AG08395 (cell line): ENCODE measurements at regions not wholly inside any gene's neighbourhood (a gene's known extent, or its start where the extent isn't known, plus 50 kb on each side); places are given as distances from the start of the nearest gene placed in this dataset.

ENCODE experiments used
- DNase-seq: peaks from one replicate; pipeline ENCODE4 v3.0.0; 2012; ENCODE audit warnings: mixed read lengths, low spot score

DNA sequence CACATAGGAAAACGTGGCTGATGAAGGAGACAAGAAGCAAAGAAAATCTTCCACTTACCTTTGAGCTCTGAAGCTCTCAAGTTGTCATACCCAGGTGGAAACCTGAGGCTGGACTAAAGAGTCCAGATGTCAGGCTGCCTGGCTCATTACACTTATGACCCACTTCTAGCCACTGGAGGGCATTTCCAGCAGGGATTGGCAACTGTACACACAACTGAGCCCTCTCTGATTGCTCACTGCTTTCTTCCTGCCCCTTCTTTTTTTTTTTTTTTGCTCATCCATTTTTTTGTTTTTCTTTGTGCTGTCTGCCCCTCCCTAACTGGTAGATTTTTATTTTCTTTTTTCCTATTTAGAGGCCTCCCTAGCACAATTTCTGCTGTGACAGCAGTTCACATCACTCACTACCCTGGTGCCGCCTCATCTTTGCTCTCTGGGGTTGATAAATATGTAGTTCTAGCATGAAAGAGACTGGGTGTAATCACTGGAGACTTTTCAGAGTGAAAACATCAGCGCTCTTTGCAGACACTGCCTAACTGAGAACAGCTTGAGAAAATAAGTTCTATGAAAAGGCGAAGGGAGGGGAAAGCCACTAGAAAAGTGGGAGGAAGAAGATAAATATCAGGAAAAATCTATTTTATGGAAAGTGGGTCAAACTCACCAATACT is 334.5 kb downstream of the NUF2 start:
- no peak for DNase-seq

GRCh38 chr1:163657719-163658118 is 336.0 kb downstream of the NUF2 start:
- no peak for DNase-seq

GRCh38 chr1:163661391-163661790 is 339.6 kb downstream of the NUF2 start:
- no peak for DNase-seq

GRCh38 chr1:163664671-163665335 is 343.0 kb downstream of the NUF2 start:
- DNase-seq: no peak

DNA sequence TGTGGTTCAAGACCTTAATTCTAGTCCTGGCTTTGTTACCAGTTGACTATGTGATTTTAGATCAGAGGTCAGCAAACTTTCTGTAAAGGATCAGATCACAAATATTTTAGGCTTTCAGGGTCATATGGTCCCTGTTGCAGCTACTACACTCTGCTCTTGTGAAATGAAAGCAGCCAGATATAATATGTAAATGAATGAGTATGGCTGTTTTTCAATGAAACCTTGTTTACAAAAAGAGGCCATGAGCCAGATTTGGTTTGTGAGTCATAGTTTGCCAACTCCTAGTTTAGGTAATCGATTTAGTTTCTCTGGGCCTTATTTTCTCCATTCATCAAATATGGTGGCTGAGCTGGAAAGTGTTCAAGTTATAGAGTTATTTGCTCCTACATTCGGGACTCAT is 346.7 kb downstream of the NUF2 start:
- no peak for DNase-seq

DNA sequence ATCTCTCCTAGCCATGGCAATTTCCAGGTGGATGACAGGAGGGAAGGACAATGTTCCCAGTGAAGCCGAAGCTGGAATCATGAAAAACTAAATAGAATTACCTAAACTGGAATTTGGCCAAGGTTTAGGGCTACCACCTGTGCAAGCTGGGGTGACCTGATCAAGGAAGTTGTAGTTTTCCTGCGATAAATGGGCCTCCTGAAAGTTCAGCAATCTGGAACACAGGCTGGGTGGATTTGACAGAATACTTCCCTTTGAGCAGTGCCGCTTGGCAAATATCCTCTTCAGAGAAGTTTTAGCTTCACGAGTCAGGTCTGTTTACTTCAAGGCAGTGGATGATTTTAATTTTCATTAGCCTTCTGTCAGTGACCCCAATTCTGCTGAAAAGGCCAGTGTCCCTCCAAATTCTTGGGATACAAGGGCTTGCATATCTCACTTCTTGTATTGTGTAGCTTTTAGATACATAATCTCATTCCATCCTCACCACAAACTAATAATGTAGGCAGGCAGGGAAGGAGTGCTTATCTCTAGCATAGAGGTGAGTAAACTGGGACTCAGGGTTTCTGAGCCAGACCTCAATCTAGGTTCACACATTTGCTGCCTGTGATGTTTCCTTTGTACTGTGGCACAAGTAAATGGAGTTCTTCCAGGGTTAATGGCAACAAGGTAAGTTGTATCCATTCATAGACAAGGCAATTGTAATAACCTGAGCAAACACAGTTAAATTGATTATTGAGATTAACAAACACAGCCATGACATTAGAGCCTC is 349.4 kb downstream of the NUF2 start:
- DNase-seq: no peak

GRCh38 chr1:163672976-163673758 is 351.4 kb downstream of the NUF2 start:
- no peak for DNase-seq

GRCh38 chr1:163673759-163674151 is 352.0 kb downstream of the NUF2 start:
- peak; percentile 86 for DNase-seq

GRCh38 chr1:163674236-163674635 is 352.5 kb downstream of the NUF2 start:
- no peak for DNase-seq

- no peak for DNase-seq
Observed at GRCh38 chr1:163684785-163685184, 363.0 kb downstream of the NUF2 start.

DNA sequence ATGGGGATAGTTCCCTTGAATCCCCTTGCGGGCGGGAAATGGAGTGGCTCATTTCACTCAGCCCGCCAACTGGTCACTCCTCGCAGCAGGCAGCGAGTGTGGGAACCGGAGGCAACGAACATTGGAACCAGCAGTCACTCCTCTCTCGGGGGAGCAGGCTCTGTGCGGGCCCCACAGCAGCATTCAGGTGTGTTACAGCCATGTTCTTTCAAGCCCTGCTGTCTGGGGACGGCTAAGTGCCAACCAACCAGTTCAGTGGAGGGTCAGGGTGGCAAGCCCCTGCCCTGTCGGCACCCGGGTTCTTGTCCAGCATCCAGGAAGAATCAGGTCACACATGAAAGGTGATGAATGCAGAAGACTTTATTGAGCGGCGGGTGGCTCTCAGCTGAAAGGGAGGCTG is 370.5 kb downstream of the NUF2 start:
- no peak for DNase-seq

GRCh38 chr1:163697137-163697536 is 375.4 kb downstream of the NUF2 start:
- DNase-seq: no peak

- no peak for DNase-seq
Observed at GRCh38 chr1:163701783-163702374, 380.1 kb downstream of the NUF2 start.

DNA sequence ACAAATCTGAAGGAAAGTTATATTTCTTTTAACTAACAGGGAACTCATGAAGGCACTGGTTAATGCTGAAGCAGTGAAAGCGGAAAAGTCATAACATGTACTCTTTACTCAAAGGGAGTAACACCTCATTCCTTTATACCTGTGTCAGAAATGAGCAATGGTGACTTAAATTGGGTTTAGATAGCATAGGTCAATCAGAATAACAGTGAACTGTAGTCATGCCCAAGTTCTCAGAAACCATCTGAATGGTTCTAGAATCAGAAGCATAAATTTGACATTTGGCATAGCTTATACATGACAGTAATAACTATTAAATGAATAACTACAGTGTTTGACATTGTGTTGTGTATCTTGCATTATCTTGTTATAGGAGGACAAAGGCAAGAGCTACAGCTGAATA is 382.0 kb downstream of the NUF2 start:
- no peak for DNase-seq

DNA sequence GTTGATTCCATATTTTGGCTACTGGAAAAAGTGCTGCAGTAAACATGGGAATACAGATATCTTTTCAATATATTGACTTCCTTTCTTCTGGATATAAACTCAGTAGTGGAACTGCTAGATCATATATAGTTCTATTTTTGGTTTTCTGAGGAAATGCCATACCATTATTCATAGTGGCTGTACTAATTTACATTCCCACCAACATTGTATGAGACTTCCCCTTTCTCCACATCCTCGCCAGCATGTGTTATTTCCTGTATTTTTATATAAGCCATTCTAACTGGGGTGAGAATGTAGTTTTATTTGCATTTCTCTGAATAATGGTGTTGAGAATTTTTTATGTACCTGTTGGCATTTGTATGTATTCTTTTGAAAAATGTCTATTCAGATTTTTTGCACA is 385.2 kb downstream of the NUF2 start:
- DNase-seq: no peak

GRCh38 chr1:163709636-163710035 is 387.9 kb downstream of the NUF2 start:
- peak; percentile 40 for DNase-seq

DNA sequence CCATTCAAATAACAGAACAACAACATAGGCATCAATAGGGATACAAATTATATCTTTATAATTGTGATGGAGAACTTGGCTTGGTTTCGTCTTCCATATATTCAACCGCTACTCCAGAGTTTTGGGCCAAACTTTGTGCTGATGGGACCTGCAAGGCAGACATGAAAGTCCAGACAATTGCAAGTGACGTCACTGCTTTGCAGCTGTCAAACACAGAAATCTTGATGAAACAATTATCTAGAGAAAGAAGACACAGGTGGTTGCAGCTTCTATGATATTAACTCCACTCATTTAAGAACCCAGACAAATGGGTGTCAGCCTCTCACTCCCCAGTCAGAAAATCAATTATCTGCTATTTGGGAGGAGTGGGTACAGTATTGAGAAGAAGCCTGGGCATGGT is 390.6 kb downstream of the NUF2 start:
- no peak for DNase-seq

DNA sequence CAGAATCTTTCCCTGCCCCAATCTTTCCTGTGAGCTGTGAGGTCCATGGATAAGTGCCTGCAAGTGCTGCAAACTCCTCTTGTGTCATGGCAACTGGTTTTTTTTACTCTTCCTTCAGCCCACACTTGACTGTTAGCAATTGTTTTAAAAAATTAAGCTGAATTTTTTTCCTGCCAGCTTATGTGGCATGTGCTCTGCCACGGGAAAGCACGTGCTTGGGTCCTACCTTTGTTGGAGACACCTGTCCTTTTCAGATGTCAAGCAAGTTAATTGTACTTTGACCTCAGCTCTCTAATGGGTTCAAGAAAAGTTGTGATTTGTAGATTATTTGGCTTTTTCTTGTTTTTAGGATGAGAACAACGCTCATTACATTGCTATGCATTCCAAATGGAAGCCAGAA is 398.5 kb downstream of the NUF2 start:
- no peak for DNase-seq

DNA sequence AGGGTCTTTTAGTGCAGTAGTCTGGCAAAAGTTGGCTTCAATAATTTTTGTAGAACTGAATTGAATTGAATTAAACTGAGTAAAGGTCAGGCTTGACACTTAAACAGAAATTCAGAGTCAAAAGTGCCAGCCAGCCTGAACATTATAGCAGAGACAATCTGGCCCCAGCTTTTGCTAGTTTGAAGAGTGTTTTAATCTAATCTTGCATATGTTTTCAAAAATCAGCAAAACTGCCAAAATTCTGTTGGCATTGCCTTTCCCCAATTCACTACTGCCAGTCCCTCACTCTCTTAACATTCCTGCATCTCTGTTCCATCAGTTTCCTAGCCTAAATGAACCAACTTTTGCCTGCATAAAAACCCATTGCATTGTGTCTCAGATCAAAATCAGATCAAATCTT is 403.8 kb downstream of the NUF2 start:
- DNase-seq: no peak

DNA sequence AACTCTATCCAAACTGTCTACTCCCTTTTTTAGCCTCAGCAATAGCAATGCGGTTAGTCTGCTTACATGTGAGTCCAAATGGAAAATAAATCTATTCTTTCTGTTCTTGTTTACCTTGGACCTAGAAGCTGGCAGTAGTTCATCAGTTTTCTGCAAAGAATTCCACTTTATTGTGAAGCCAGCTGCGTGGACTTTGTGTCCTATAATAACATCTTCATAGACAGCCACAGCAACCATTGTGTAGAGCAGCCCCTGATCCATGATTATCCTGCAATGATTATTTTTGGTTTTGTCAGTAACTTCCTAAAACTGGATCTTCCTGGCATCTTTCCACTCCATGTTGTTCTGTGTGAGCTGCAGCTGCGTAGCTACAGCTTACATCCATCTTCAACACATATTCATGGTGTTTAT is 408.7 kb downstream of the NUF2 start:
- DNase-seq: no peak

- DNase-seq: no peak
Observed at GRCh38 chr1:163737261-163737660, 415.5 kb downstream of the NUF2 start.

DNA sequence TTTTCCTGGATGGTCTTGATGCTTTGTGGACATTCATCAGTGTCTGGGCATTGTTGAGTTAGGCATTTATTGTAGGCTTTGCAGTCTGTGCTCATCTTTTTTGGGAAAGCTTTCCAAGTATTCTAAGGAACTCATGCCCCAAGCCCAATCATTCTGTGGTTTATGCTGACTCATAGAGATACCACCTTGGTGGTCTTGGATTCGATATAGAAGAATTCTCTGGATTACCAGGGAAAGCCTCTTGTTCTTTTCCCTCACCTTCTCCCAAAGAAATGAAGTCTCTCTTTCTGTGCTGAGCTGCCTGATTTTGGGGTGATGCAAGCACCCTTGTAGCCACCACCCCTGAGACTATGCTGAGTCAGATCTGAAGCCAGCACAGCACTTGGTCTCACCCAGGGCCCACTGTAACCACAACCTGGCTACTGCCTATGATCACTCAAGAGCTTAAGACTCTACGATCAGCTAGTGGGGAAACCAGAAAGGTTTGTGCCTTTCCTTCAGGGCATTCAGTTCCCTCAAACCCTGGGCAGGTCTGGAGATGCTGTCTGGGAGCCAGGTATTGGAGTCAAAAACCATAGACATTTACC is 422.6 kb downstream of the NUF2 start:
- DNase-seq: no peak
